SU-DHL-6 (cell line): ENCODE measurements at regions not wholly inside any gene's neighbourhood (a gene's known extent, or its start where the extent isn't known, plus 50 kb on each side); places are given as distances from the start of the nearest gene placed in this dataset.

Experiments used
- H2AFZ ChIP-seq: fragments of 200-600 bp; sonication (generic); 2 replicates; pipeline ENCODE4 v1.6.1; 2014; ENCODE audit warnings: low read depth, mild to moderate bottlenecking, moderate library complexity, mixed read lengths, antibody characterized with exemption, low read length; ENCODE audit not compliant: severe bottlenecking
- H3F3A ChIP-seq: fragments of 200-600 bp; shearing (Covaris generic); 2 replicates; pipeline ENCODE4 v1.6.0; 2016; ENCODE audit warnings: antibody characterized with exemption, mild to moderate bottlenecking; ENCODE audit not compliant: insufficient read depth
- H3K27ac ChIP-seq: fragments of 200-600 bp; sonication (generic); 2 replicates; pipeline ENCODE4 v1.5.1; 2016; ENCODE audit warnings: low read depth, mild to moderate bottlenecking, low read length, moderate library complexity, mixed read lengths
- H3K27me3 ChIP-seq: fragments of 200-600 bp; sonication (generic), shearing (Covaris generic); 2 replicates; pipeline ENCODE4 v1.6.0; 2014; ENCODE audit warnings: mild to moderate bottlenecking, low read length
- H3K36me3 ChIP-seq: fragments of 200-600 bp; sonication (generic); 2 replicates; pipeline ENCODE4 v1.6.1; 2014; ENCODE audit warnings: mild to moderate bottlenecking, low read length, mixed read lengths
- H3K4me2 ChIP-seq: fragments of 300-600, 200-600 bp; shearing (Covaris generic), sonication (generic); 2 replicates; pipeline ENCODE4 v1.6.0; 2014; ENCODE audit warnings: low read length, low read depth, mild to moderate bottlenecking; ENCODE audit not compliant: poor library complexity, severe bottlenecking
- H3K4me3 ChIP-seq: fragments of 200-600 bp; sonication (generic); 2 replicates; pipeline ENCODE4 v1.5.1; 2014; ENCODE audit warnings: antibody characterized with exemption, low read length, mild to moderate bottlenecking, mixed read lengths; ENCODE audit not compliant: insufficient read depth, poor library complexity, severe bottlenecking
- H3K79me2 ChIP-seq: fragments of 200-600 bp; sonication (generic); 2 replicates; pipeline ENCODE4 v1.6.1; 2014; ENCODE audit warnings: mild to moderate bottlenecking, low read length, moderate library complexity; ENCODE audit not compliant: insufficient read depth
- H3K9ac ChIP-seq: fragments of 200-600 bp; sonication (generic); 2 replicates; pipeline ENCODE4 v1.7.0; 2014; ENCODE audit warnings: mild to moderate bottlenecking, low read length
- H3K9me2 ChIP-seq: fragments of 200-600 bp; sonication (generic); replicated peaks from 2 replicates; pipeline ENCODE4 v1.6.1; 2014; ENCODE audit warnings: low read length; ENCODE audit not compliant: insufficient read depth
- H3K9me3 ChIP-seq: fragments of 200-600 bp; sonication (generic); 2 replicates; pipeline ENCODE4 v1.6.1; 2014; ENCODE audit warnings: low read length, mixed read lengths; ENCODE audit not compliant: insufficient read depth
- H4K20me1 ChIP-seq: fragments of 200-600 bp; sonication (generic); 2 replicates; pipeline ENCODE4 v1.6.1; 2014; ENCODE audit warnings: low read depth, mild to moderate bottlenecking, antibody characterized with exemption, low read length, moderate library complexity, mixed read lengths
- EZH2phosphoT487 ChIP-seq: fragments of 200-600 bp; sonication (generic), shearing (Covaris generic); conservative IDR thresholded peaks from 2 replicates; pipeline ENCODE4 v1.6.1; 2018; ENCODE audit warnings: mild to moderate bottlenecking, antibody characterized with exemption, low read length, moderate library complexity, mixed read lengths
- TF ChIP-seq, protein P1 (sequence below): fragments of 200-600 bp; sonication (generic); IDR thresholded peaks from one replicate; pipeline ENCODE4 v1.5.1; 2017; ENCODE audit warnings: antibody characterized with exemption, mild to moderate bottlenecking, low read length, moderate library complexity; ENCODE audit not compliant: insufficient read depth, poor library complexity, severe bottlenecking

DNA sequence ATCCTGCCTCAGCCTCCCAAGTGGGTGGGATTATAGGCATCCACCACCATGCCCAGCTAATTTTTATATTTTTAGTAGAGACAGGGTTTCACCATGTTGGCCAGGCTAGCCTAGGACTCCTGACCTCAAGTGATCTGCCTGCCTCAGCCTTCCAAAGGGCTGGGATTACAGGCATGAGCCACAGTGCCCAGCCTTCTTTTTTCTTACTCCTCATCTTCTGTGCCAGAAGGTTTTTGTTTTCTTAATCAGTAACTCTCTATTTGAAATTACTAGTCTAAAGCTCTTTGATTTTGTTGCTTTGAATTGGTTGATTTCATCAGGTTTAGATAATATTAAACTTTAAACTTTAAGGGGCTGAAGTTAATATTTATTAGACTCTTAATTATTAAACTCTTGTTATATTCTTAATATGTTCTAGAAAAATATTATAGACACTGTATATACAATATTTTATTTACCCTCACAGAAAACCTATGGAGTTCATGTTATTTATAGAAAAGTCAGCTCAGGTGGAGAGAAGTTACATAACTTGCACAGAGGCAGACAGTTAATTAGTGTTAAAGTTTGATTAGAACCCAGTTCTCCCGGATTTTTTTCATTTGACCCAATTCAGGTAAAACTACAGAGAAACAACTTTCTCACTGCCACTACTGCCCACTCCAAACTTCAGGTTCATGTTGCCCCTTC, 177.4 kb upstream of the SGK1 start:
- Histone ChIP-seq H3K36me3 (no peaks in the 10 kb centered on the region), H3K9me2 (no peaks in the 10 kb centered on the region), H3K9me3 (no peaks in the 10 kb centered on the region), H3K27me3 (no peaks in the 10 kb centered on the region), H3K4me2 (no peak overlapping the region), H3F3A (no peaks in the 10 kb centered on the region), H3K9ac (no peak overlapping the region), H2AFZ (no peak overlapping the region), H4K20me1 (no peaks in the 10 kb centered on the region), H3K27ac (no peak overlapping the region), H3K79me2 (no peaks in the 10 kb centered on the region), H3K4me3 (no peak overlapping the region)
- TF ChIP-seq, protein P1, sequence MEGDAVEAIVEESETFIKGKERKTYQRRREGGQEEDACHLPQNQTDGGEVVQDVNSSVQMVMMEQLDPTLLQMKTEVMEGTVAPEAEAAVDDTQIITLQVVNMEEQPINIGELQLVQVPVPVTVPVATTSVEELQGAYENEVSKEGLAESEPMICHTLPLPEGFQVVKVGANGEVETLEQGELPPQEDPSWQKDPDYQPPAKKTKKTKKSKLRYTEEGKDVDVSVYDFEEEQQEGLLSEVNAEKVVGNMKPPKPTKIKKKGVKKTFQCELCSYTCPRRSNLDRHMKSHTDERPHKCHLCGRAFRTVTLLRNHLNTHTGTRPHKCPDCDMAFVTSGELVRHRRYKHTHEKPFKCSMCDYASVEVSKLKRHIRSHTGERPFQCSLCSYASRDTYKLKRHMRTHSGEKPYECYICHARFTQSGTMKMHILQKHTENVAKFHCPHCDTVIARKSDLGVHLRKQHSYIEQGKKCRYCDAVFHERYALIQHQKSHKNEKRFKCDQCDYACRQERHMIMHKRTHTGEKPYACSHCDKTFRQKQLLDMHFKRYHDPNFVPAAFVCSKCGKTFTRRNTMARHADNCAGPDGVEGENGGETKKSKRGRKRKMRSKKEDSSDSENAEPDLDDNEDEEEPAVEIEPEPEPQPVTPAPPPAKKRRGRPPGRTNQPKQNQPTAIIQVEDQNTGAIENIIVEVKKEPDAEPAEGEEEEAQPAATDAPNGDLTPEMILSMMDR = no peak
- no peak for TF ChIP-seq EZH2phosphoT487

DNA sequence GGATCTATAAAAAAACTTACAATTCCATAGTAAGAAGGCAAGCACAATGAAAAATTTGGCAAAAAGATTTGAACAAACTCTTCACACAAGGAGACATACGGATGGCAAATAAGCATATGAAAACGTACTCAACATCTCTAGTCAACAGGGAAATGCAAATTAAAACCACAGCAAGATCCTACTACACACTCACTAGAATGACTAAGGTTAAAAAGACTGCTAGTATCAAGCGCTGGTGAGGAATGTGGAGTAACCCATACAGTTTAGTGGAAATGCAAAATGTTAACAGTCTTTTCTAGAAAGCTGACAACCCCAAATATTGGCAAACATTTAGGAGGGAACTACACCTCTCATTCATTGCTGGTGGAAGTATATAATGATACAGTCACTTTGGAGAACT, 175.9 kb upstream of the SGK1 start:
- Histone ChIP-seq H3K9me2 (no peaks in the 10 kb centered on the region), H3K4me3 (no peak overlapping the region), H4K20me1 (no peaks in the 10 kb centered on the region), H3K79me2 (no peaks in the 10 kb centered on the region), H3K27ac (no peak overlapping the region), H3K27me3 (no peaks in the 10 kb centered on the region), H2AFZ (no peak overlapping the region), H3K9me3 (no peaks in the 10 kb centered on the region), H3K36me3 (no peaks in the 10 kb centered on the region), H3K4me2 (no peak overlapping the region), H3K9ac (no peak overlapping the region), H3F3A (no peaks in the 10 kb centered on the region)
- TF ChIP-seq EZH2phosphoT487 = no peak
- TF ChIP-seq, protein P1 = no peak

DNA sequence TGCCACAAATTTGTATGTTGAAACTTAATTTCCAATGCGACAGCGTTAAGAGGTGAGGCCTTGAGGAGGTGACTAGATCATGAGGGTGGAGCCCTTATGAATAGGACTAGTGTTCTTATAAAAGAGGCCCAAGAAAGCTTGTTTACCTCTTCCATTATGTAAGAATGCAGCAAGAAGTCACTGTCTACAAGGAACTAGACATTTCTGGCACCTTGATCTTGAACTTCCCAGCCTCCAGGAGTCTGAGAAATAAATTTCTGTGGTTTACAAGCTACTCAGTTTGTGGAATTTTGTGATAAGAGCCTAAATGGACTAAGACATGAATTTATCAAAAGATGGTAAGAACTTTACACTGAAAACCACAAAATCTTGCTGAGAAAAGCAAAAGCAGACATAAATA, 173.6 kb upstream of the SGK1 start:
- H3K36me3 ChIP-seq = no peaks in the 10 kb centered on the region
- no peaks in the 10 kb centered on the region for H3F3A ChIP-seq
- H3K9me2 ChIP-seq = no peaks in the 10 kb centered on the region
- no peaks in the 10 kb centered on the region for H3K79me2 ChIP-seq
- H3K27me3 ChIP-seq = no peaks in the 10 kb centered on the region
- H3K9ac ChIP-seq = no peak overlapping the region
- no peak overlapping the region for H3K4me3 ChIP-seq
- H3K9me3 ChIP-seq = no peaks in the 10 kb centered on the region
- TF ChIP-seq EZH2phosphoT487 = no peak
- TF ChIP-seq, protein P1 = no peak
- H3K4me2 ChIP-seq = no peak overlapping the region
- H3K27ac ChIP-seq = no peak overlapping the region
- H4K20me1 ChIP-seq = no peaks in the 10 kb centered on the region
- no peak overlapping the region for H2AFZ ChIP-seq
